ENCODE measurements at regions not wholly inside any gene's neighbourhood (a gene's known extent, or its start where the extent isn't known, plus 50 kb on each side); places are given as distances from the start of the nearest gene placed in this dataset.

GRCh38 chr18:78692105-78692504 lies 287.5 kb upstream of the SALL3 start:
- Histone ChIP-seq H3K79me2 (ENCODE audit: control insufficient read depth, low read length) (no peaks in the 10 kb centered on the region), H3K27me3 (ENCODE audit: control insufficient read depth, low read length) (no peaks in the 10 kb centered on the region), H3K4me1 (ENCODE audit: control insufficient read depth, low read length) (no peaks in the 10 kb centered on the region), H3K27ac (ENCODE audit: low read depth, low read length) (no peak overlapping the region), H3K9me3 (ENCODE audit: control insufficient read depth, insufficient read depth, low read length) (no peaks in the 10 kb centered on the region), H3K4me2 (ENCODE audit: low read length) (no peak overlapping the region), H3F3A (ENCODE audit: control insufficient read depth, insufficient read depth) (no peaks in the 10 kb centered on the region), H4K20me1 (ENCODE audit: control insufficient read depth, insufficient read depth, low read depth, low read length) (no peaks in the 10 kb centered on the region), H3K9me2 (replicated peaks; ENCODE audit: control insufficient read depth, low read length) (no peaks in the 10 kb centered on the region), H3K4me3 (ENCODE audit: low read length) (no peak overlapping the region), H3K36me3 (ENCODE audit: control insufficient read depth, low read length) (no peaks in the 10 kb centered on the region)
- TF ChIP-seq CTCF (IDR thresholded peaks at IDR 0.05; ENCODE audit: low read depth, low read length, poor library complexity, severe bottlenecking) (no peak), EZH2phosphoT487 (IDR thresholded peaks at IDR 0.05; ENCODE audit: borderline replicate concordance, low read length) (no peak)

- no peak for TF ChIP-seq CTCF (IDR thresholded peaks at IDR 0.05; ENCODE audit: low read depth, low read length, poor library complexity, severe bottlenecking)
- TF ChIP-seq EZH2phosphoT487 (IDR thresholded peaks at IDR 0.05; ENCODE audit: borderline replicate concordance, low read length): no peak
- H3K79me2 ChIP-seq (ENCODE audit: control insufficient read depth, low read length): no peaks in the 10 kb centered on the region
- H3F3A ChIP-seq (ENCODE audit: control insufficient read depth, insufficient read depth): no peaks in the 10 kb centered on the region
- H3K27me3 ChIP-seq (ENCODE audit: control insufficient read depth, low read length): no peaks in the 10 kb centered on the region
- no peaks in the 10 kb centered on the region for H4K20me1 ChIP-seq (ENCODE audit: control insufficient read depth, insufficient read depth, low read depth, low read length)
- no peaks in the 10 kb centered on the region for H3K9me3 ChIP-seq (ENCODE audit: control insufficient read depth, insufficient read depth, low read length)
- H3K4me1 ChIP-seq (ENCODE audit: control insufficient read depth, low read length): no peaks in the 10 kb centered on the region
- no peak overlapping the region for H3K4me3 ChIP-seq (ENCODE audit: low read length)
- H3K4me2 ChIP-seq (ENCODE audit: low read length): no peak overlapping the region
- no peaks in the 10 kb centered on the region for H3K36me3 ChIP-seq (ENCODE audit: control insufficient read depth, low read length)
- H3K9me2 ChIP-seq (replicated peaks; ENCODE audit: control insufficient read depth, low read length): no peaks in the 10 kb centered on the region
- H3K27ac ChIP-seq (ENCODE audit: low read depth, low read length): no peak overlapping the region
These were observed 286.2 kb upstream of the SALL3 start for GRCh38 chr18:78693429-78693828.

- H3K4me1 ChIP-seq (ENCODE audit: control insufficient read depth, low read length): no peaks in the 10 kb centered on the region
- no peaks in the 10 kb centered on the region for H3K9me2 ChIP-seq (replicated peaks; ENCODE audit: control insufficient read depth, low read length)
- no peaks in the 10 kb centered on the region for H4K20me1 ChIP-seq (ENCODE audit: control insufficient read depth, insufficient read depth, low read depth, low read length)
- H3K79me2 ChIP-seq (ENCODE audit: control insufficient read depth, low read length): no peaks in the 10 kb centered on the region
- H3K27ac ChIP-seq (ENCODE audit: low read depth, low read length): no peak overlapping the region
- H3K27me3 ChIP-seq (ENCODE audit: control insufficient read depth, low read length): no peaks in the 10 kb centered on the region
- TF ChIP-seq EZH2phosphoT487 (IDR thresholded peaks at IDR 0.05; ENCODE audit: borderline replicate concordance, low read length): no peak
- TF ChIP-seq CTCF (IDR thresholded peaks at IDR 0.05; ENCODE audit: low read depth, low read length, poor library complexity, severe bottlenecking): no peak
- no peak overlapping the region for H3K4me2 ChIP-seq (ENCODE audit: low read length)
- H3F3A ChIP-seq (ENCODE audit: control insufficient read depth, insufficient read depth): no peaks in the 10 kb centered on the region
- no peaks in the 10 kb centered on the region for H3K36me3 ChIP-seq (ENCODE audit: control insufficient read depth, low read length)
- H3K4me3 ChIP-seq (ENCODE audit: low read length): no peak overlapping the region
- no peaks in the 10 kb centered on the region for H3K9me3 ChIP-seq (ENCODE audit: control insufficient read depth, insufficient read depth, low read length)
These were observed 282.8 kb upstream of the SALL3 start for GRCh38 chr18:78696698-78697435.
